ENCODE measurements at regions not wholly inside any gene's neighbourhood (a gene's known extent, or its start where the extent isn't known, plus 50 kb on each side); places are given as distances from the start of the nearest gene placed in this dataset.

DNA sequence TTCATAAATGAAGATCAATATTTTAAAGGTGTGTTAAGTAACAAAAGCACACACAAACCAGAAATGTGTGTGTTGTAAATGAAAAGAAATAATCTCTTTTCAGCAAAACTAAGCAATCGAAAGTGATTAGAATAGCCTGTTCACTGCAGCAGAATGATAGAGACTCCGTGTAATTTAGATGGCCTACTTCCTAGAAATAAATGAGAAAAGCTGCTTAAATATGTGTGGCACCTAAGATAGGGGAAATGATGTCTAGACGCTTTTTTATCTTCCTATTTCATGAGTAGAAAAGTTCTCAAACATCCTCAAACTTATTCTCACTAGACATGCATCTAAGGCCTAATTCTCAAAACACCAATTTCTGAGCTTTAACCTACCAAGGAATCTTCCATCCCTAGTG, 124.7 kb upstream of the BRINP3 start:
- TF ChIP-seq, protein P1, sequence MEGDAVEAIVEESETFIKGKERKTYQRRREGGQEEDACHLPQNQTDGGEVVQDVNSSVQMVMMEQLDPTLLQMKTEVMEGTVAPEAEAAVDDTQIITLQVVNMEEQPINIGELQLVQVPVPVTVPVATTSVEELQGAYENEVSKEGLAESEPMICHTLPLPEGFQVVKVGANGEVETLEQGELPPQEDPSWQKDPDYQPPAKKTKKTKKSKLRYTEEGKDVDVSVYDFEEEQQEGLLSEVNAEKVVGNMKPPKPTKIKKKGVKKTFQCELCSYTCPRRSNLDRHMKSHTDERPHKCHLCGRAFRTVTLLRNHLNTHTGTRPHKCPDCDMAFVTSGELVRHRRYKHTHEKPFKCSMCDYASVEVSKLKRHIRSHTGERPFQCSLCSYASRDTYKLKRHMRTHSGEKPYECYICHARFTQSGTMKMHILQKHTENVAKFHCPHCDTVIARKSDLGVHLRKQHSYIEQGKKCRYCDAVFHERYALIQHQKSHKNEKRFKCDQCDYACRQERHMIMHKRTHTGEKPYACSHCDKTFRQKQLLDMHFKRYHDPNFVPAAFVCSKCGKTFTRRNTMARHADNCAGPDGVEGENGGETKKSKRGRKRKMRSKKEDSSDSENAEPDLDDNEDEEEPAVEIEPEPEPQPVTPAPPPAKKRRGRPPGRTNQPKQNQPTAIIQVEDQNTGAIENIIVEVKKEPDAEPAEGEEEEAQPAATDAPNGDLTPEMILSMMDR (IDR thresholded peaks at IDR 0.05; ENCODE audit: borderline replicate concordance, extremely low read depth, low read length, poor library complexity, severe bottlenecking) = no peak
- TF ChIP-seq EZH2 (IDR thresholded peaks at IDR 0.05; ENCODE audit: borderline replicate concordance, low read depth, low read length, severe bottlenecking) = no peak
